HepG2 (cell line): ENCODE measurements at regions not wholly inside any gene's neighbourhood (a gene's known extent, or its start where the extent isn't known, plus 50 kb on each side); places are given as distances from the start of the nearest gene placed in this dataset.

Experiments
- DBP ChIP-seq: sonication (generic); formaldehyde crosslinking; IDR thresholded peaks from 2 replicates; pipeline ENCODE4 v1.4.0; 2020; ENCODE audit warnings: missing genetic modification reagents; ENCODE audit errors: not compliant biosample characterization
- GATAD2A ChIP-seq: IDR thresholded peaks from 2 replicates; pipeline ENCODE4 v1.6.1; 2016
- IKZF5 ChIP-seq: IDR thresholded peaks from 2 replicates; pipeline ENCODE4 v1.6.1; 2018; ENCODE audit warnings: missing genetic modification reagents, mild to moderate bottlenecking, missing compliant biosample characterization
- SRF ChIP-seq: IDR thresholded peaks from 2 replicates; pipeline ENCODE4 v1.6.1; 2011; ENCODE audit warnings: mild to moderate bottlenecking, low read depth, low read length, moderate library complexity
- TRIM22 ChIP-seq: fragments of 450-650 bp; IDR thresholded peaks from 2 replicates; pipeline ENCODE4 v1.6.1; 2017
- ZNF34 ChIP-seq: sonication (generic); formaldehyde crosslinking; IDR thresholded peaks from 2 replicates; pipeline ENCODE4 v1.4.0; 2020; ENCODE audit warnings: mild to moderate bottlenecking, missing genetic modification reagents, borderline replicate concordance
- ZNF619 ChIP-seq: sonication (generic); formaldehyde crosslinking; IDR thresholded peaks from 2 replicates; pipeline ENCODE4 v1.4.0; 2020; ENCODE audit warnings: mild to moderate bottlenecking, missing genetic modification reagents
- ZNF768 ChIP-seq: sonication (generic); formaldehyde crosslinking; IDR thresholded peaks from 2 replicates; pipeline ENCODE4 v1.4.0; 2020; ENCODE audit warnings: missing genetic modification reagents
- ZNF781 ChIP-seq: sonication (generic); formaldehyde crosslinking; IDR thresholded peaks from 2 replicates; pipeline ENCODE4 v1.5.1; 2020; ENCODE audit warnings: borderline replicate concordance, mild to moderate bottlenecking, missing genetic modification reagents; ENCODE audit errors: not compliant biosample characterization
- ZNF891 ChIP-seq: sonication (generic); formaldehyde crosslinking; IDR thresholded peaks from 2 replicates; pipeline ENCODE4 v1.5.0; 2020; ENCODE audit warnings: mild to moderate bottlenecking, missing genetic modification reagents
- TF ChIP-seq, protein P1 (sequence below): sonication (generic); formaldehyde crosslinking; conservative IDR thresholded peaks from 2 replicates; pipeline ENCODE4 v1.4.0; 2020; ENCODE audit warnings: mild to moderate bottlenecking, missing genetic modification reagents, moderate library complexity
- TF ChIP-seq, protein P2 (sequence below): fragments of 450-650 bp; IDR thresholded peaks from 2 replicates; pipeline ENCODE4 v1.6.1; 2016
- TF ChIP-seq, protein P3 (sequence below): sonication (generic); formaldehyde crosslinking; IDR thresholded peaks from 2 replicates; pipeline ENCODE4 v1.8.0; 2022; ENCODE audit warnings: missing genetic modification reagents, mild to moderate bottlenecking, moderate library complexity, borderline replicate concordance

GRCh38 chr10:28939281-28940157 lies 262.2 kb downstream of the BAMBI start (continued):
- TF ChIP-seq, protein P1, sequence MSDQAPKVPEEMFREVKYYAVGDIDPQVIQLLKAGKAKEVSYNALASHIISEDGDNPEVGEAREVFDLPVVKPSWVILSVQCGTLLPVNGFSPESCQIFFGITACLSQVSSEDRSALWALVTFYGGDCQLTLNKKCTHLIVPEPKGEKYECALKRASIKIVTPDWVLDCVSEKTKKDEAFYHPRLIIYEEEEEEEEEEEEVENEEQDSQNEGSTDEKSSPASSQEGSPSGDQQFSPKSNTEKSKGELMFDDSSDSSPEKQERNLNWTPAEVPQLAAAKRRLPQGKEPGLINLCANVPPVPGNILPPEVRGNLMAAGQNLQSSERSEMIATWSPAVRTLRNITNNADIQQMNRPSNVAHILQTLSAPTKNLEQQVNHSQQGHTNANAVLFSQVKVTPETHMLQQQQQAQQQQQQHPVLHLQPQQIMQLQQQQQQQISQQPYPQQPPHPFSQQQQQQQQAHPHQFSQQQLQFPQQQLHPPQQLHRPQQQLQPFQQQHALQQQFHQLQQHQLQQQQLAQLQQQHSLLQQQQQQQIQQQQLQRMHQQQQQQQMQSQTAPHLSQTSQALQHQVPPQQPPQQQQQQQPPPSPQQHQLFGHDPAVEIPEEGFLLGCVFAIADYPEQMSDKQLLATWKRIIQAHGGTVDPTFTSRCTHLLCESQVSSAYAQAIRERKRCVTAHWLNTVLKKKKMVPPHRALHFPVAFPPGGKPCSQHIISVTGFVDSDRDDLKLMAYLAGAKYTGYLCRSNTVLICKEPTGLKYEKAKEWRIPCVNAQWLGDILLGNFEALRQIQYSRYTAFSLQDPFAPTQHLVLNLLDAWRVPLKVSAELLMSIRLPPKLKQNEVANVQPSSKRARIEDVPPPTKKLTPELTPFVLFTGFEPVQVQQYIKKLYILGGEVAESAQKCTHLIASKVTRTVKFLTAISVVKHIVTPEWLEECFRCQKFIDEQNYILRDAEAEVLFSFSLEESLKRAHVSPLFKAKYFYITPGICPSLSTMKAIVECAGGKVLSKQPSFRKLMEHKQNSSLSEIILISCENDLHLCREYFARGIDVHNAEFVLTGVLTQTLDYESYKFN (CRISPR knock-in tag) = peak; percentile 93
- no peak; the same call in 1 of the 2 replicates for TF ChIP-seq ZNF34 (CRISPR knock-in tag)
- peak; percentile 91 for TF ChIP-seq GATAD2A (CRISPR knock-in tag)
- TF ChIP-seq, protein P2, sequence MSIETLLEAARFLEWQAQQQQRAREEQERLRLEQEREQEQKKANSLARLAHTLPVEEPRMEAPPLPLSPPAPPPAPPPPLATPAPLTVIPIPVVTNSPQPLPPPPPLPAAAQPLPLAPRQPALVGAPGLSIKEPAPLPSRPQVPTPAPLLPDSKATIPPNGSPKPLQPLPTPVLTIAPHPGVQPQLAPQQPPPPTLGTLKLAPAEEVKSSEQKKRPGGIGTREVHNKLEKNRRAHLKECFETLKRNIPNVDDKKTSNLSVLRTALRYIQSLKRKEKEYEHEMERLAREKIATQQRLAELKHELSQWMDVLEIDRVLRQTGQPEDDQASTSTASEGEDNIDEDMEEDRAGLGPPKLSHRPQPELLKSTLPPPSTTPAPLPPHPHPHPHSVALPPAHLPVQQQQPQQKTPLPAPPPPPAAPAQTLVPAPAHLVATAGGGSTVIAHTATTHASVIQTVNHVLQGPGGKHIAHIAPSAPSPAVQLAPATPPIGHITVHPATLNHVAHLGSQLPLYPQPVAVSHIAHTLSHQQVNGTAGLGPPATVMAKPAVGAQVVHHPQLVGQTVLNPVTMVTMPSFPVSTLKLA = peak; percentile 46; the same call in 1 of the 2 replicates
- TF ChIP-seq, protein P3, sequence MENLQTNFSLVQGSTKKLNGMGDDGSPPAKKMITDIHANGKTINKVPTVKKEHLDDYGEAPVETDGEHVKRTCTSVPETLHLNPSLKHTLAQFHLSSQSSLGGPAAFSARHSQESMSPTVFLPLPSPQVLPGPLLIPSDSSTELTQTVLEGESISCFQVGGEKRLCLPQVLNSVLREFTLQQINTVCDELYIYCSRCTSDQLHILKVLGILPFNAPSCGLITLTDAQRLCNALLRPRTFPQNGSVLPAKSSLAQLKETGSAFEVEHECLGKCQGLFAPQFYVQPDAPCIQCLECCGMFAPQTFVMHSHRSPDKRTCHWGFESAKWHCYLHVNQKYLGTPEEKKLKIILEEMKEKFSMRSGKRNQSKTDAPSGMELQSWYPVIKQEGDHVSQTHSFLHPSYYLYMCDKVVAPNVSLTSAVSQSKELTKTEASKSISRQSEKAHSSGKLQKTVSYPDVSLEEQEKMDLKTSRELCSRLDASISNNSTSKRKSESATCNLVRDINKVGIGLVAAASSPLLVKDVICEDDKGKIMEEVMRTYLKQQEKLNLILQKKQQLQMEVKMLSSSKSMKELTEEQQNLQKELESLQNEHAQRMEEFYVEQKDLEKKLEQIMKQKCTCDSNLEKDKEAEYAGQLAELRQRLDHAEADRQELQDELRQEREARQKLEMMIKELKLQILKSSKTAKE (CRISPR knock-in tag) = peak; percentile 97
- TF ChIP-seq ZNF768 = peak; percentile 71; the same call in 1 of the 2 replicates
- TF ChIP-seq ZNF891 (CRISPR knock-in tag) = peak; percentile 53; the same call in 1 of the 2 replicates
- no peak for TF ChIP-seq ZNF781 (CRISPR knock-in tag)
- peak; percentile 21 for TF ChIP-seq DBP (CRISPR knock-in tag)
- no peak; the same call in 1 of the 2 replicates for TF ChIP-seq SRF
- TF ChIP-seq ZNF619 (CRISPR knock-in tag) = no peak
- TF ChIP-seq IKZF5 (CRISPR knock-in tag) = peak; percentile 96
- TF ChIP-seq TRIM22 = no peak
